ENCODE measurements at regions not wholly inside any gene's neighbourhood (a gene's known extent, or its start where the extent isn't known, plus 50 kb on each side); places are given as distances from the start of the nearest gene placed in this dataset.

DNA sequence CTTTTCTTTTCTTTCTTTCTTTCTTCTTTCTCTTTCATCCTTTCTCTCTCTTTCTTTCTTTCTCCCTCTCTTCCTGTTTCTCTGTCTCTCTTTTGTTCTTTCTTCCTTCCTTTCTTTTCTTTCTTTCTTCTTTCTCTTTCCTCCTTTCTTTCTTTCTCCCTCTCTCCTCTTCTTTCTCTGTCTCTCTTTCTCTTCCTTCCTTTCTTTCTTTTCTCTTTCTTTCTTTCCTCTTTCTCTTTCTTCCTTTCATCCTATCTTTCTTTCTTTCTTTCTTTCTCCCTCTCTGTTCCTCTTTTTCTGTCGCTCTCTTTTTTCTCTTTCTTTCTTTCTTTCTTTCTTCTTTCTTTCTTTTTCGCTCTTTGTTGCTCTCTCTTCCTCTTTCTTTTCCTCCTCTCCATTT lies 1149.2 kb upstream of the AUTS2 start:
- DNase-seq, result no peak
- no peaks in the 10 kb centered on the region for H3K4me1 Mint-ChIP-seq
- no peak overlapping the region for H3K27ac Mint-ChIP-seq
- H3K36me3 Mint-ChIP-seq, result peaks cover 0 to 6% (median 0%) of the 10 kb centered on the region in 3 donors
- peaks cover 9 to 40% (median 25%) of the 10 kb centered on the region in 6 donors for H3K9me3 Mint-ChIP-seq
- H3K4me3 Mint-ChIP-seq, result no peak overlapping the region
- H3K27me3 Mint-ChIP-seq (ENCODE audit: low read depth in 3 of 3), result peaks cover 0 to 2% (median 0%) of the 10 kb centered on the region in 3 donors

- peaks cover 0 to 6% (median 0%) of the 10 kb centered on the region in 3 donors for H3K36me3 Mint-ChIP-seq
- no peaks in the 10 kb centered on the region for H3K4me1 Mint-ChIP-seq
- peaks cover 0 to 2% (median 0%) of the 10 kb centered on the region in 3 donors for H3K27me3 Mint-ChIP-seq (ENCODE audit: low read depth in 3 of 3)
- no peak overlapping the region for H3K4me3 Mint-ChIP-seq
- no peak for DNase-seq
- no peak overlapping the region for H3K27ac Mint-ChIP-seq
- H3K9me3 Mint-ChIP-seq, result peaks cover 11 to 45% (median 22%) of the 10 kb centered on the region in 6 donors
Measured at GRCh38 chr7:68449816-68450215, 1148.5 kb upstream of the AUTS2 start.

- H3K36me3 Mint-ChIP-seq, result no peaks in the 10 kb centered on the region
- peaks cover 0 to 2% (median 1%) of the 10 kb centered on the region in 3 donors for H3K27me3 Mint-ChIP-seq (ENCODE audit: low read depth in 3 of 3)
- H3K4me3 Mint-ChIP-seq, result no peak overlapping the region
- peaks cover 13 to 61% (median 26%) of the 10 kb centered on the region in 6 donors for H3K9me3 Mint-ChIP-seq
- H3K4me1 Mint-ChIP-seq, result no peaks in the 10 kb centered on the region
- no peak overlapping the region for H3K27ac Mint-ChIP-seq
- no peak for DNase-seq
Measured at GRCh38 chr7:68454931-68455330, 1143.3 kb upstream of the AUTS2 start.

DNA sequence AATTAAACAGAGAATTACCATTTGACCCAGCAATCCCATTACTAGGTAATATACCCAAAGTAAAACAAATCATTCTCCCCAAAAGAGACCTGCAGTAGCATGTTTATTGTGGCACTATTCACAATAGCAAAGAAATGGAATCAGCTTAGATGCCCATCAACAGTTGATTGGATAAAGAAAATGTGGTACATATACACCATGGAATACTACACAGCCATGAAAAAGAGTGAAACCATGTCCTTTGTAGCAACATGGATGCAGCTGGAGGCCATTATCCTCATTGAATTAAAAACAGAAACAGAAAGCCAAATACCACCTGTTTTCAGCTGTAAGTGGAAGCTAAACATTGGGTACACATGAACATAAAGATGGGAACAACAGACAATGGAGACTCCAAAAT lies 1141.8 kb upstream of the AUTS2 start:
- no peak overlapping the region for H3K27ac Mint-ChIP-seq
- DNase-seq, result no peak
- peaks cover 0 to 2% (median 1%) of the 10 kb centered on the region in 3 donors for H3K27me3 Mint-ChIP-seq (ENCODE audit: low read depth in 3 of 3)
- H3K4me1 Mint-ChIP-seq, result no peaks in the 10 kb centered on the region
- H3K9me3 Mint-ChIP-seq, result peaks cover 13 to 57% (median 24%) of the 10 kb centered on the region in 6 donors
- H3K36me3 Mint-ChIP-seq, result no peaks in the 10 kb centered on the region
- no peak overlapping the region for H3K4me3 Mint-ChIP-seq

DNA sequence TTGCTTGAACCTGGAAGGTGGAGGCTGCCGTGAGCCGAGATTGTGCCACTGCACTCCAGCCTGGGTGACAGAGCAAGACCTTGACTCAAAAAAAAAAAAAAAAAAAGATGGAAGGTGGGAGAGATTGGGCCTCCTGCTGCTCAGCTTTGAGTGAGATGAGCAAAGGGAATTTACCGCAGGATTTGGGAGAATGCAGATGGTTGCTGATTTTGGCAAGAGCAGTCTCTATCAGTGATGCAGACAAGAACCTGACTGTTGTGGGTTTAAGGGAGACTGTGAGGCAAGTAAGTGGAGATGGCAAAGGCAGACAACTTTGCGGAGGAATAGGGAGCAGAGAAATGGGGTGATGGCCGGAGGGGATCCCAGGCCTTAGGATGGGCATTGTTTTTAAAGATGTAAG lies 1140.8 kb upstream of the AUTS2 start:
- Mint-ChIP-seq H3K27me3 (ENCODE audit: low read depth in 3 of 3) (peaks cover 0 to 3% (median 1%) of the 10 kb centered on the region in 3 donors), H3K9me3 (peaks cover 13 to 52% (median 25%) of the 10 kb centered on the region in 6 donors), H3K4me3 (no peak overlapping the region), H3K4me1 (no peaks in the 10 kb centered on the region), H3K27ac (no peak overlapping the region), H3K36me3 (no peaks in the 10 kb centered on the region)
- DNase-seq, result no peak

- Mint-ChIP-seq H3K4me3 (no peak overlapping the region), H3K36me3 (no peaks in the 10 kb centered on the region), H3K27ac (no peak overlapping the region), H3K27me3 (ENCODE audit: low read depth in 3 of 3) (peaks cover 0 to 3% (median 1%) of the 10 kb centered on the region in 3 donors), H3K4me1 (no peaks in the 10 kb centered on the region), H3K9me3 (peaks cover 10 to 46% (median 20%) of the 10 kb centered on the region in 6 donors)
- no peak for DNase-seq
Measured at GRCh38 chr7:68458010-68458908, 1140.0 kb upstream of the AUTS2 start.

DNA sequence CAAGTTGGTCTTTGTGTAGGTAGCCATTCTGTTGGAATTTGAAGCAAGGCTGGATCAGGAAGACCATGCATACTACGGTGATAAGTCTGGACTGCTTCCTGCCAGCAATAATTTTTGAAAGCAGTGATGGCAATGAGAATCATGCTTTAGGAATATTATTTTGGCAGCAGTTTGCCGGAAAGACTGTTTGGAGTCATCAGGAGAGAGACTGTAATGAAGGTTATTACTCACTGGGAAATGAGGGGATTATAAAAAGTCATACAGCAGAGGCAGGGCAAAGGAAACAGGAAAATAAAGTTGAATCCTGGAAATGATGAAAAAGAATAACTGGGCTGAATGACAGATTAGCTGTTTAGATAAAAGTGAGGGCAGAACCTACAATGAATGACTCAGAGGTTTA lies 1136.8 kb upstream of the AUTS2 start:
- no peak overlapping the region for H3K4me3 Mint-ChIP-seq
- H3K27me3 Mint-ChIP-seq (ENCODE audit: low read depth in 3 of 3), result peaks cover 0 to 3% (median 1%) of the 10 kb centered on the region in 3 donors
- no peaks in the 10 kb centered on the region for H3K36me3 Mint-ChIP-seq
- H3K27ac Mint-ChIP-seq, result no peak overlapping the region
- peaks cover 6 to 41% (median 18%) of the 10 kb centered on the region in 6 donors for H3K9me3 Mint-ChIP-seq
- DNase-seq, result no peak
- H3K4me1 Mint-ChIP-seq, result no peaks in the 10 kb centered on the region

- peaks cover 3 to 55% (median 22%) of the 10 kb centered on the region in 6 donors for H3K9me3 Mint-ChIP-seq
- no peak for DNase-seq
- no peak overlapping the region for H3K4me3 Mint-ChIP-seq
- H3K36me3 Mint-ChIP-seq, result no peaks in the 10 kb centered on the region
- no peak overlapping the region for H3K27ac Mint-ChIP-seq
- peaks cover 0 to 2% (median 2%) of the 10 kb centered on the region in 3 donors for H3K27me3 Mint-ChIP-seq (ENCODE audit: low read depth in 3 of 3)
- no peaks in the 10 kb centered on the region for H3K4me1 Mint-ChIP-seq
Measured at GRCh38 chr7:68470836-68471435, 1127.3 kb upstream of the AUTS2 start.

DNA sequence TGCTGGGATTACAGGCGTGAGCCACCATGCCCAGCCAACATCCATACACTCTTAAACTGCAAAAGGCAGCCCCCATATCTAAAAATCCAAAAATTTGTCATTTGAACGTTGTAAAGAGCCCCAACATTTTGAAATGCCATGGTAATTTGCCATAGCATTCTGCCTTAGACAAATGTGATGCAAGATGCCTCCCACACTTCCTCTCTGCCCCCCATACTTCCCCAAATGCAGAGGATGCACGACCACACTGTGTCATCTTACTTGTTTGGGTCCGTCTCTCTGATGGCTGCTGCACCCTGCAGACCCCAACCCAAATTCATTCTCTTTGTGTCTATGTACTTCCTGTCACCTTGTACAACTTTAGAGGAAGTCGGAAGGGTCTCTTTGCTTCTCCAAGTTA lies 1125.6 kb upstream of the AUTS2 start:
- no peak for DNase-seq
- Mint-ChIP-seq H3K36me3 (no peaks in the 10 kb centered on the region), H3K27ac (no peak overlapping the region), H3K4me3 (no peak overlapping the region), H3K27me3 (ENCODE audit: low read depth in 3 of 3) (peaks cover 0 to 2% (median 0%) of the 10 kb centered on the region in 3 donors), H3K9me3 (peaks cover 2 to 45% (median 22%) of the 10 kb centered on the region in 6 donors), H3K4me1 (no peaks in the 10 kb centered on the region)

DNA sequence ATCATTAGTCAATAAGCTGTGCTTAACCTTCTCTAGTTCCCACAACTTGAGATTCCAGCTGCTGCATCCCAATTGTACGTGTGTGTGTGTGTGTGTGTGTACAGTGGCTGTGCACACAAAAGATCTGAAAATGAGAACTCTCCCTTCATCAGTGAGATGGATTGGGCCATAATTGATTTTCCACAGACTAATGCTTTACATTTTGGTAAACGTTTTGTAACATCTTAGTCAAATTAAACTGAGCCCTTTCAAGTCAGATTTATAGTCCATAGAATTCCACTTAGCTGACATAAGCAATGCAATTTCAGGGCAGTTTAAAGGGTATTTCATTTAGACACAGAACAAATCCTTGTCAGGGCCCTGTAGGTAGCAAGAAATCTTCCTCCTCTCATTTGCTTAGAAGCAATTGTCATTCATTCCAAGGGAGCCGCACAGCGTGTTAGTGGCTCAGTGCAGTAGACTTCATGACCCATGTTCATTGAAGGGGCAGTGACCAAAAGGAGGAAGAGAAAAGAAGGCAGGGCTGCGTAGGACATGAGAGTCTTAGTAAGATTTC lies 1123.5 kb upstream of the AUTS2 start:
- peaks cover 0 to 34% (median 12%) of the 10 kb centered on the region in 6 donors for H3K9me3 Mint-ChIP-seq
- H3K4me1 Mint-ChIP-seq, result no peaks in the 10 kb centered on the region
- no peak overlapping the region for H3K27ac Mint-ChIP-seq
- no peaks in the 10 kb centered on the region for H3K36me3 Mint-ChIP-seq
- peaks cover 0 to 2% (median 0%) of the 10 kb centered on the region in 3 donors for H3K27me3 Mint-ChIP-seq (ENCODE audit: low read depth in 3 of 3)
- H3K4me3 Mint-ChIP-seq, result no peak overlapping the region
- DNase-seq, result no peak

GRCh38 chr7:68476966-68477365 lies 1121.3 kb upstream of the AUTS2 start:
- no peaks in the 10 kb centered on the region for H3K4me1 Mint-ChIP-seq
- H3K4me3 Mint-ChIP-seq, result no peak overlapping the region
- H3K27ac Mint-ChIP-seq, result no peak overlapping the region
- peaks cover 0 to 32% (median 15%) of the 10 kb centered on the region in 6 donors for H3K9me3 Mint-ChIP-seq
- DNase-seq, result no peak
- no peaks in the 10 kb centered on the region for H3K36me3 Mint-ChIP-seq
- peaks cover 0 to 4% (median 0%) of the 10 kb centered on the region in 3 donors for H3K27me3 Mint-ChIP-seq (ENCODE audit: low read depth in 3 of 3)

DNA sequence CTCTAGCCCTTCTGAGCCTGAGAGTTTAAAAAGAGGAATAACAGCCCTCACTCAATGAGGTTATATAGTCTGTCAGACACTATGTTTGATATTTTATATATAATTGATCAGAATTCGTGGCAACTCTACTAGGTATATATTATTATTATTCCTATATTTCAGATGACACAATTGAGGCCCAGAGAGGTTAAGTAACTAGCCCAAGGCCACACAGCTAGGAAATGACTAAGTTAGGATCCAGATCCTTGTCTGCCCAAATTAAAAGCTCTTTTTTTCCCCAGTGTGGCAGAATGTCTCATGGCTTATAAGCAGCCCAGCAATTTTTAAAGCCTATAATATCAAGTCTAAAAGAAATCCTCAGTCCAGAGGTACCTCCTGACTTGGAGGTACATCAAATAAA lies 1119.9 kb upstream of the AUTS2 start:
- no peak overlapping the region for H3K27ac Mint-ChIP-seq
- H3K4me3 Mint-ChIP-seq, result no peak overlapping the region
- DNase-seq, result no peak
- no peaks in the 10 kb centered on the region for H3K36me3 Mint-ChIP-seq
- H3K4me1 Mint-ChIP-seq, result no peaks in the 10 kb centered on the region
- peaks cover 0 to 5% (median 0%) of the 10 kb centered on the region in 3 donors for H3K27me3 Mint-ChIP-seq (ENCODE audit: low read depth in 3 of 3)
- H3K9me3 Mint-ChIP-seq, result peaks cover 0 to 30% (median 11%) of the 10 kb centered on the region in 6 donors

- Mint-ChIP-seq H3K36me3 (no peaks in the 10 kb centered on the region), H3K9me3 (peaks cover 0 to 30% (median 4%) of the 10 kb centered on the region in 6 donors), H3K4me3 (no peak overlapping the region)
Measured at GRCh38 chr7:68482800-68483199, 1115.5 kb upstream of the AUTS2 start.

DNA sequence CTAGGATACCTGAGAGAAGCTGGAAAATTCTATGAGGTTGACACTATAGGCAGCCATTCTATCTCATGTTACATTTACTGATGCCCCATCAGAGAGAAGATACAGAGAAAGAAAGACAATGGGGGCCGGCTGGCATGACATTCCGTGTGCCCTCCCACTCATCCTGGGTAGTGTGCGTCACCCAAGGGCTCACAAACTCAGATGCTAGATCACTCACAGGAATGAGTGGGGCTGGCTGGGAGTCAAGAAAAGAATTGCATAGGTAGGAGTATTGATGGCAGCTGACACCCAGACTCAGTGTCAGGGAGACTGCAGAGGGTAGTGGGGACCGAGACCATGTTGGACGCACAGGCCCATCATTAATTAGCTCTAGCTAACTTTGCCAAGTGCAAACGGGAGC lies 1113.5 kb upstream of the AUTS2 start:
- H3K4me3 Mint-ChIP-seq, result no peak overlapping the region
- H3K9me3 Mint-ChIP-seq, result peaks cover 0 to 41% (median 5%) of the 10 kb centered on the region in 6 donors
- H3K4me1 Mint-ChIP-seq, result no peaks in the 10 kb centered on the region
- DNase-seq, result no peak
- peaks cover 0 to 8% (median 0%) of the 10 kb centered on the region in 3 donors for H3K27me3 Mint-ChIP-seq (ENCODE audit: low read depth in 3 of 3)
- no peaks in the 10 kb centered on the region for H3K36me3 Mint-ChIP-seq
- H3K27ac Mint-ChIP-seq, result no peak overlapping the region

More at GRCh38 chr7:68482800-68483199, 1115.5 kb upstream of the AUTS2 start:
- Mint-ChIP-seq H3K27ac (no peak overlapping the region), H3K4me1 (no peaks in the 10 kb centered on the region), H3K27me3 (ENCODE audit: low read depth in 3 of 3) (peaks cover 0 to 5% (median 0%) of the 10 kb centered on the region in 3 donors)
- DNase-seq, result no peak

All from immature natural killer cell (primary cell).